ENCODE measurements at regions not wholly inside any gene's neighbourhood (a gene's known extent, or its start where the extent isn't known, plus 50 kb on each side); places are given as distances from the start of the nearest gene placed in this dataset.
"Not testable (repeated sequence)": the region's sequence is repeated elsewhere in the genome, so short reads cannot be mapped to it uniquely, and the experiment has no call there.

DNA sequence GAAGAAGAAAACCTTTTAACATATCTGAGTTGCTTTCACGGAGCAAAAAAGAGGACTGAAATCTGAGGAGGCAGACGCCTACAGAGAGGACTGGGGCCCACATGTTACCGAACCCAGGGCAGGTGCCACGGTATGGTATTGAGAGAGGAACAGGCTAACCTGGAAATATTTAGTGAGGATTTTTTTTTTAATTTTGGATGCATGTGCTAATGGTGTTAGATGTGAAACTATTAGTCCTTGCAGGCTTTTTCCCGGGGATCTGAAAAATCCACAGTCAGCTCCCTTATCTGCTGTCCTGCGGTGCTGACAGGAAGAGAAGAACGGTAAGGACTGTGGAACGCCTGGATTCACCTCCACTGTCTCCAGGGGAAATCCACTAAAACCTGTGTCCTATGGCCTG is 819.7 kb downstream of the TMEM121 start:
- no peak for TF ChIP-seq CTCF (IDR thresholded peaks at IDR 0.05; ENCODE audit: control insufficient read depth, extremely low read depth, insufficient read depth)
- H3K4me3 ChIP-seq (ENCODE audit: low read depth, low read length) = no peak overlapping the region
- no peak for DNase-seq (ENCODE audit: low read depth)

DNA sequence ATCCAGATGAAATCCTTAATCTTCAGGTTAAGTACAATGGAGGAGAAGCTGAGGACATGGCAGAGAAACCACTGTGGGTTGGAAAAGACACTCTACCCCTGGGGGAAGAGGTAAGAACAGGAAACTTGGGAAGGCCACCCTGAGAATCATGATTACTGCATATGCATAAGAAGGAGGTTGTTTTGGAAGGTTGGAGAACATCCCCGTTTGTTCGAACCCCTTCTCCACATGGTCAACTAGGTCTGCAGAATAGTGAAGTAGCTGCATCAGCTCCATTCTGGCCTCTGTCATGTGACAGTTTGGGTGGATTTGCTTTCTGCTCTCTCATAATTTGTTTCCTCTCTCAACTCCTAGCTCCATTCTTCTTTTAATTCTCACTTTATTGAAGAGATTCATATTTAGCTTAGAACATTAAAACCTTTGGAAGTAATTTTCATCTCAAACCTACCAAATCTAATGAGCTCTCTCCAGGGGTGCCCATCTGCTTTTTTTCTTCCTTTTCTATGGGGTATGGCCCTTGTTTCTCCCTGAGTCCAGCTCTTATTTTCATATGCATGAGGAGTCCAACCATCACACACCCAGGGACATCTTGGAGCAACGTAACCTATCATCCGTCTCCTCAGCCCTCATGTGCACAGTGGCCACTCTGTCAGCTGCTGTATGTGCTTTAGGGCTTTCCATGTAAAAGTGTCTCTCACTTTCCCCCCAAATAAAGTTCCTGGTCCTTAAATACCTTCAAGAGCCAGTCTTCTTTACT is 820.3 kb downstream of the TMEM121 start:
- no peak for DNase-seq (ENCODE audit: low read depth)
- TF ChIP-seq CTCF (IDR thresholded peaks at IDR 0.05; ENCODE audit: control insufficient read depth, extremely low read depth, insufficient read depth) = no peak
- H3K4me3 ChIP-seq (ENCODE audit: low read depth, low read length) = no peak overlapping the region

- no peak overlapping the region for H3K4me3 ChIP-seq (ENCODE audit: low read depth, low read length)
- DNase-seq (ENCODE audit: low read depth) = no peak
- TF ChIP-seq CTCF (IDR thresholded peaks at IDR 0.05; ENCODE audit: control insufficient read depth, extremely low read depth, insufficient read depth) = no peak
Measured at GRCh38 chr14:106347291-106347778, 821.0 kb downstream of the TMEM121 start.

DNA sequence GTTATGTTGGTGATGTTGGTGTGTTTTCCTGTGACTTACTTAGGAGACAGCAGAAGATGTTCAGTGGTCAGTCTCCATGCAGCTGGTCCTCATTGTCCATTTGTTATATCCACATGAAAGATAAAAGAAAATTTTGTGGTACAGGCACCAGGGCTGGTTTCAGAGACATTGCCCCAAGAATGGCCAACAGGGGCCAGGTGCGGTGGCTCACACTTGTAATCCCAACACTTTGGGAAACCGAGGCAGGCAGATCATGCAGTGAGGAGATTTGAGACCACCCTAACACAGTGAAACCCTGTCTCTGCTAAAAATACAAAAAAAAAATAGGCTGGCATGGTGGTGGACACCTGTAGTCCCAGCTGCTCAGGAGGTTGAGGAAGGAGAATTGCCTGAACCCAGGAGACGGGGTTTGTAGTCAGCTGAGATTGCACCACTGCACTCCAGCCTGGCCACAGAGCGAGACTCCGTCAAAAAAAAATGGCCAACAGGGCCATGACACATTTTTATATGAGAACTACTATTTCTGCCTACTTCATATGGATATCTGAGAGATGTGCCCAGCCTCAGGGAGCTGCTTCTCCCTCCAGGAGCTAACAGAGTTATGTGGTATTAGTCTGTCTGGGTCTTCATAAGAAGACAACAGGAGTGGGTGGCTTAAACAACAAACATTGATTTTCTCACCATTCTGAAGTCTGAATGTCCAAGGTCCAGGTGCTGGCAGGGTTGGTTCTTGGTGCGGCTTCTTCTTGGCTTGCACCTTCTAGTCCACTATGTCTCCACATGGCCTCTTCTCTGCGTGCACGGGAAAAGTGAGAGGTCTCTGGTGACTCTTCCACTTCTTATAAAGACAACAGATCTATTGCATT is 821.7 kb downstream of the TMEM121 start:
- no peak overlapping the region for H3K4me3 ChIP-seq (ENCODE audit: low read depth, low read length)
- TF ChIP-seq CTCF (IDR thresholded peaks at IDR 0.05; ENCODE audit: control insufficient read depth, extremely low read depth, insufficient read depth) = no peak
- no peak for DNase-seq (ENCODE audit: low read depth)

DNA sequence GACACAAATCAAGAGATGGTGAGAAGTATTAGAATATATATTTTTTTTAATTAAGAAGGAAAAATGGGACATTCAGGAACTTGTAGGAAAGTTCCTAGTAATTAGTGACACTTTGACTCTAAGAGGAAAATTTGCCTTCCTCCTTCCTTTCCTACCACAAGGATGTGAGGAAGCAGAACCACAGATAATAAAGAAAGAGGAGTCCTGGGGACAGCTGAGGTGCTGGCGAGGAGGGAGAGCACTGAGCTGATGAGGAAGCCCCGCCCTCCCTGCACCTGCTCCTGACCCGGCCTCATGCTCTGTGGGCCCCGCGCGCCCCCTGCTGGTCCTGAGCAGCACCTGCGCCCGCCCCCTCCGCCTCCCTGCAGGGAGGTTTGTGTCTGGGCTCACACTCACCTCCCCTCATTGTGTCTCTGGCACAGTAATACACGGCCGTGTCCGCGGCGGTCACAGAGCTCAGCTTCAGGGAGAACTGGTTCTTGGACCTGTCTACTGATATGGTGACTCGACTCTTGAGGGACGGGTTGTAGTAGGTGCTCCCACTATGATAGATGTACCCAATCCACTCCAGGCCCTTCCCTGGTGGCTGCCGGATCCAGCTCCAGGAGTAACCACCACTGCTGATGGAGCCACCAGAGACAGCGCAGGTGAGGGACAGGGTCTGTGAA is 822.6 kb downstream of the TMEM121 start:
- peak; percentile 43 for TF ChIP-seq CTCF (IDR thresholded peaks at IDR 0.05; ENCODE audit: control insufficient read depth, extremely low read depth, insufficient read depth)
- H3K4me3 ChIP-seq (ENCODE audit: low read depth, low read length); DNase-seq (ENCODE audit: low read depth): not testable (repeated sequence)

GRCh38 chr14:106349678-106350457 is 823.5 kb downstream of the TMEM121 start:
- H3K4me3 ChIP-seq (ENCODE audit: low read depth, low read length); DNase-seq (ENCODE audit: low read depth): not testable (repeated sequence)

- DNase-seq (ENCODE audit: low read depth); H3K4me3 ChIP-seq (ENCODE audit: low read depth, low read length): not testable (repeated sequence)
Measured at GRCh38 chr14:106355007-106355791, 828.8 kb downstream of the TMEM121 start.

DNA sequence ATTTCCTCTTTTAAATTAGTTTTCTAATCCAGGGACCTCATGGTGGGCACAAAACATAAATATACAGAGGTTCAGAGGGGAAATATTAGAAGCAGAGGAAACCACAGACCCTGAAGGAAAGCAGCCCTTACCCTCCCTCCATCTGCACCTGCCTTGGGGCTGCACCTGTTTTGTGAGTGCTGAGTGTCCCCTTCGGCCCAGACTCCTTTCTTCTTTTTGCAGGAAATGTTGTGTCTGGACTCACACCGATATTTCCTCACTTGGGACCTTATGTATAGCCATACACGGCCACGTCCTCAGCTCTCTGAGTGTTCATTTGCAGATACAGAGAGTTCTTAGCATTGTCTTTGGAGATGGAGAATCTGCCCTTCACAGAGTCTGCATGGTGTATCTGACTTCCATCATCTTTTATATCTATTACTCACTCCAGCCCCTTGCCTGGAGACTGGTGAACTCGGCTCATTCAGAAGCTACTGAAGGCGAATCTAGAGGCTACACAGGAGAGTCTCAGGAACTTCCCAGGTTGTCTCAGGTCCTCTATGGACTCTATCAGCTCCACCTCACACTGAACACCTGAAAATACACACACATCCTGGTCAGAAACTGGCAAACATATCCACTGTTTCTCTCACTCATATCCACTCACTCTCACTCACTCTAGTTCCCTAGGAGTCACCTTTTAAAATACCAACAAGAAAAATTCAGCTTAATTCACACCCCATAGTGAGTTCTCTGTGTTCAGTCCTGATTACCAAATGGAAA is 829.7 kb downstream of the TMEM121 start:
- not testable (repeated sequence) for H3K4me3 ChIP-seq (ENCODE audit: low read depth, low read length); DNase-seq (ENCODE audit: low read depth)

DNA sequence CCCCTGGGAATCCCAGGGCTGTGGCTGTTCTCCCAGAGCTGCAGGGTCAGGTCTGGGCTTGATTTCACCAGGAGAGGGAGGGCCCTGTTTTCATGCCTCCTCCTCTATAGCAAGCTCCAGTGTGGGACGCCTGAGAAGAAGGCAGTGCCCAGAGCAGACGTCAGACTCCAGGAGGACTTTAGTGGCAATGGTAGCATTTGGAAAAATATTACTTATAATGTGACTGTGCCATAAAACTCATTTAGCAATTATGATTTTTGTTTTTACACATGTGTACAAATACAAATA is 830.2 kb downstream of the TMEM121 start:
- H3K4me3 ChIP-seq (ENCODE audit: low read depth, low read length); DNase-seq (ENCODE audit: low read depth): not testable (repeated sequence)
